H9 (cell line): ENCODE measurements at regions not wholly inside any gene's neighbourhood (a gene's known extent, or its start where the extent isn't known, plus 50 kb on each side); places are given as distances from the start of the nearest gene placed in this dataset.

Source experiments
- DNase-seq: peaks from one replicate; pipeline ENCODE4 v3.0.0-alpha.2; 2017
- H2AFZ ChIP-seq: one replicate; pipeline ENCODE4 v1.6.1; 2013; ENCODE audit warnings: mild to moderate bottlenecking, low read length, control low read depth, moderate library complexity
- H2AK5ac ChIP-seq: 2 replicates; pipeline ENCODE4 v1.6.1; 2013; ENCODE audit warnings: low read length, control low read depth, mixed read lengths; ENCODE audit not compliant: insufficient read length
- H2BK120ac ChIP-seq: one replicate; pipeline ENCODE4 v1.6.1; 2013; ENCODE audit warnings: low read depth, mild to moderate bottlenecking, low read length, control low read depth, inconsistent platforms; ENCODE audit not compliant: poor library complexity, severe bottlenecking
- H2BK12ac ChIP-seq: 2 replicates; pipeline ENCODE4 v1.6.1; 2013; ENCODE audit warnings: low read length, control low read depth, mixed read lengths, low read depth; ENCODE audit not compliant: insufficient read length
- H2BK15ac ChIP-seq: 2 replicates; pipeline ENCODE4 v1.6.1; 2013; ENCODE audit warnings: low read depth, low read length, control low read depth
- H2BK20ac ChIP-seq: one replicate; pipeline ENCODE4 v1.6.1; 2013; ENCODE audit warnings: low read depth, mild to moderate bottlenecking, low read length, control low read depth, inconsistent platforms; ENCODE audit not compliant: poor library complexity, severe bottlenecking
- H2BK5ac ChIP-seq: 2 replicates; pipeline ENCODE4 v1.6.1; 2013; ENCODE audit warnings: low read length, control low read depth, mixed read lengths; ENCODE audit not compliant: insufficient read length
- H3K14ac ChIP-seq: 2 replicates; pipeline ENCODE4 v1.6.1; 2013; ENCODE audit warnings: low read length, control low read depth; ENCODE audit not compliant: insufficient read depth
- H3K18ac ChIP-seq: 2 replicates; pipeline ENCODE4 v1.6.1; 2013; ENCODE audit warnings: low read depth, mild to moderate bottlenecking, mixed read lengths, low read length, control low read depth; ENCODE audit not compliant: insufficient read length
- H3K23ac ChIP-seq: 2 replicates; pipeline ENCODE4 v1.6.1; 2013; ENCODE audit warnings: low read length, control low read depth, mixed read lengths, low read depth; ENCODE audit not compliant: insufficient read length
- H3K23me2 ChIP-seq: 2 replicates; pipeline ENCODE4 v1.6.1; 2013; ENCODE audit warnings: low read depth, mild to moderate bottlenecking, mixed read lengths, low read length, control low read depth; ENCODE audit not compliant: insufficient read length, poor library complexity, severe bottlenecking
- H3K27ac ChIP-seq: 2 replicates; pipeline ENCODE4 v1.5.1; 2013; ENCODE audit warnings: low read length, control low read depth, mixed read lengths, low read depth; ENCODE audit not compliant: insufficient read length
- H3K27me3 ChIP-seq: 2 replicates; pipeline ENCODE4 v1.6.1; 2013; ENCODE audit warnings: low read length, control low read depth, inconsistent platforms; ENCODE audit not compliant: insufficient read depth
- H3K4ac ChIP-seq: 2 replicates; pipeline ENCODE4 v1.6.1; 2013; ENCODE audit warnings: low read depth, mild to moderate bottlenecking, control low read depth, inconsistent platforms, low read length, moderate library complexity
- H3K4me1 ChIP-seq: 2 replicates; pipeline ENCODE4 v1.6.1; 2013; ENCODE audit warnings: low read length, control low read depth, inconsistent platforms; ENCODE audit not compliant: insufficient read depth
- H3K4me2 ChIP-seq: 2 replicates; pipeline ENCODE4 v1.6.1; 2013; ENCODE audit warnings: low read length, control low read depth, mixed read lengths; ENCODE audit not compliant: insufficient read length, insufficient read depth
- H3K56ac ChIP-seq: 2 replicates; pipeline ENCODE4 v1.6.1; 2013; ENCODE audit warnings: low read depth, mild to moderate bottlenecking, mixed read lengths, low read length, control low read depth; ENCODE audit not compliant: insufficient read length
- H3K79me1 ChIP-seq: 2 replicates; pipeline ENCODE4 v1.6.1; 2013; ENCODE audit warnings: low read depth, mild to moderate bottlenecking, moderate library complexity, low read length, control low read depth, inconsistent platforms; ENCODE audit not compliant: insufficient read depth, poor library complexity, severe bottlenecking
- H3K79me2 ChIP-seq: 2 replicates; pipeline ENCODE4 v1.6.1; 2013; ENCODE audit warnings: low read length, control low read depth, inconsistent platforms; ENCODE audit not compliant: insufficient read depth
- H3K9ac ChIP-seq: 2 replicates; pipeline ENCODE4 v1.6.1; 2013; ENCODE audit warnings: low read length, control low read depth, mixed read lengths; ENCODE audit not compliant: insufficient read length; ENCODE audit errors: extremely low read depth
- H3K9me3 ChIP-seq: one replicate; pipeline ENCODE4 v1.6.1; 2013; ENCODE audit warnings: low read depth, low read length, inconsistent platforms; ENCODE audit not compliant: control insufficient read depth
- H3T11ph ChIP-seq: one replicate; pipeline ENCODE4 v1.6.1; 2013; ENCODE audit warnings: mild to moderate bottlenecking, low read length, control low read depth, inconsistent platforms
- H4K20me1 ChIP-seq: one replicate; pipeline ENCODE4 v1.6.1; 2013; ENCODE audit not compliant: control insufficient read depth, insufficient read length, insufficient read depth
- H4K5ac ChIP-seq: 2 replicates; pipeline ENCODE4 v1.6.1; 2013; ENCODE audit warnings: low read depth, mild to moderate bottlenecking, mixed read lengths, low read length, control low read depth; ENCODE audit not compliant: insufficient read length
- H4K8ac ChIP-seq: replicated peaks from 2 replicates; pipeline ENCODE4 v1.6.1; 2013; ENCODE audit warnings: low read length, control low read depth, mixed read lengths, low read depth; ENCODE audit not compliant: insufficient read length
- H4K91ac ChIP-seq: 2 replicates; pipeline ENCODE4 v1.6.1; 2013; ENCODE audit warnings: low read depth, mild to moderate bottlenecking, moderate library complexity, mixed read lengths, low read length, control low read depth; ENCODE audit not compliant: insufficient read length
- H3K27ac Mint-ChIP-seq, 3 experiments: 2 replicates in 2 of 3; 3 replicates in 1 of 3; pipeline ENCODE4 v1.8.0; 2020 to 2021; ENCODE audit warnings: mixed read lengths in 3 of 3, mild to moderate bottlenecking in 1 of 3, moderate library complexity in 1 of 3
- H3K27me3 Mint-ChIP-seq: 2 replicates; pipeline ENCODE4 v1.8.0; 2021; ENCODE audit warnings: low read depth, mild to moderate bottlenecking, moderate library complexity, mixed read lengths
- H3K36me3 Mint-ChIP-seq, 3 experiments: 2 replicates in 2 of 3; 3 replicates in 1 of 3; pipeline ENCODE4 v1.8.0; 2020 to 2021; ENCODE audit warnings: low read depth in 3 of 3, mixed read lengths in 3 of 3; ENCODE audit not compliant: insufficient read depth in 1 of 3
- H3K4me1 Mint-ChIP-seq, 2 experiments: 2 replicates each; pipeline ENCODE4 v1.8.0; 2020; ENCODE audit warnings: mixed read lengths in 2 of 2
- H3K4me3 Mint-ChIP-seq, 2 experiments: 2 replicates in 1 of 2; 3 replicates in 1 of 2; pipeline ENCODE4 v1.8.0; 2020 to 2021; ENCODE audit warnings: mild to moderate bottlenecking in 2 of 2, mixed read lengths in 2 of 2, moderate library complexity in 1 of 2
- H3K9me3 Mint-ChIP-seq, 2 experiments: 2 replicates in 1 of 2; 3 replicates in 1 of 2; pipeline ENCODE4 v1.8.0; 2020; ENCODE audit warnings: mild to moderate bottlenecking in 2 of 2, mixed read lengths in 2 of 2, moderate library complexity in 1 of 2
- WGBS: extraction: QIAGEN DNeasy Blood & Tissue Kit; methylation state at CpG from one replicate; pipeline ENCODE4 v1.1.7; 2013; ENCODE audit warnings: missing lambda C conversion rate, low lambda C conversion rate, mixed read lengths; ENCODE audit not compliant: insufficient read length; ENCODE audit errors: extremely low coverage; 5-methylcytosine and 5-hydroxymethylcytosine counted together
- TF ChIP-seq, protein P1 (sequence below): fragments of 200-600 bp; sonication (generic); conservative IDR thresholded peaks from 3 replicates; pipeline ENCODE4 v1.8.0; 2021; ENCODE audit warnings: antibody characterized with exemption, mild to moderate bottlenecking

DNA sequence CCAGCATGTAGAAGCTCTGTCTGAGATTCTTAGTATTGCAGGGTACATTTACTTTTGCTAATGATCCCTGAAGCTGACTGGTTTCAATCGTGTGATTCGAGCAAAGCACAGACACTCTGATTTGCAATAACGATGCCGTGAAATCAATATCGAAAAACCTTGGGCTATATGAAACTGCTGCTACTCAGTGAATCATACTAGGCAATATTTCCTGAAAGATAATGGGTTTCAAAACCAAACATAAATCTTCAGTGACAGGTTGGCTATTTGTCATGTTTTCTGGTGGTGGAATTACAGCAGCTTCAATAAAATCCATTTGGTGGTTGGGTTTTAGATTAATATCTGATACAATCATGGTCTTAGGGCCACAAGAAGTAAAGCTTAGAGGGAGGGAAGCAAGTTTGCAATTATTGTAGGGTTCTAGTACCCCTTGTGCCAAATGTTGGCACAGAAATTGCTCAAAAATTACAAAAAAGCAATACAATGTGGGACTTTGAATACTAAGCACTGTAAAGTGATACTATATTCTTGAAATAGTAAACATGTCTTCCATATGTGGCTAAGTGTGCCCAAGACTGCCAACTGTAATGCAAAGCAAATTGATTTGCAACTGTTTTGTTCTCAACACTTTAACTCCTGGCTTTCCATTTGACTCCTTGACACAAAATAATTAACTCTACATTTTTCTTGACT is 112.4 kb upstream of the JAZF1 start:
- Histone ChIP-seq H3K79me2 (no peaks in the 10 kb centered on the region), H4K8ac (no peak overlapping the region), H3K56ac (no peak overlapping the region), H3K18ac (no peak overlapping the region), H3K4me1 (peaks cover 24% of the 10 kb centered on the region; the same call in 1 of the 2 replicates), H2BK12ac (peak overlapping the region; percentile 22), H2BK5ac (peak overlapping the region; percentile 42), H4K5ac (peak overlapping the region; percentile 23), H3K14ac (no peak overlapping the region), H3K4ac (no peak overlapping the region), H2BK15ac (no peak overlapping the region), H2AK5ac (peak overlapping the region; percentile 14), H2AFZ (no peak overlapping the region), H4K91ac (no peak overlapping the region), H2BK20ac (no peak overlapping the region), H3K9me3 (no peaks in the 10 kb centered on the region), H3K79me1 (no peaks in the 10 kb centered on the region), H4K20me1 (no peaks in the 10 kb centered on the region), H3K9ac (no peak overlapping the region), H2BK120ac (no peak overlapping the region), H3K23ac (no peak overlapping the region), H3K23me2 (no peaks in the 10 kb centered on the region), H3K4me2 (peak overlapping the region; percentile 22), H3T11ph (no peak overlapping the region), H3K27me3 (no peaks in the 10 kb centered on the region), H3K27ac (peak overlapping the region; percentile 96)
- Mint-ChIP-seq H3K4me1 (peaks cover 58 to 59% of the 10 kb centered on the region in 2 experiments), H3K9me3 (peaks cover 0 to 3% of the 10 kb centered on the region in 2 experiments; a peak in 3 of 5 replicates), H3K27ac (peak overlapping the region; percentile 39 to 97 (median 93); a peak in 6 of 7 replicates), H3K36me3 (peaks cover 0 to 4% (median 2%) of the 10 kb centered on the region in 3 experiments; a peak in 4 of 7 replicates), H3K27me3 (no peaks in the 10 kb centered on the region), H3K4me3 (peak overlapping the region in 1 of 2 experiments; percentile 18; a peak in 1 of 5 replicates)
- TF ChIP-seq, protein P1, sequence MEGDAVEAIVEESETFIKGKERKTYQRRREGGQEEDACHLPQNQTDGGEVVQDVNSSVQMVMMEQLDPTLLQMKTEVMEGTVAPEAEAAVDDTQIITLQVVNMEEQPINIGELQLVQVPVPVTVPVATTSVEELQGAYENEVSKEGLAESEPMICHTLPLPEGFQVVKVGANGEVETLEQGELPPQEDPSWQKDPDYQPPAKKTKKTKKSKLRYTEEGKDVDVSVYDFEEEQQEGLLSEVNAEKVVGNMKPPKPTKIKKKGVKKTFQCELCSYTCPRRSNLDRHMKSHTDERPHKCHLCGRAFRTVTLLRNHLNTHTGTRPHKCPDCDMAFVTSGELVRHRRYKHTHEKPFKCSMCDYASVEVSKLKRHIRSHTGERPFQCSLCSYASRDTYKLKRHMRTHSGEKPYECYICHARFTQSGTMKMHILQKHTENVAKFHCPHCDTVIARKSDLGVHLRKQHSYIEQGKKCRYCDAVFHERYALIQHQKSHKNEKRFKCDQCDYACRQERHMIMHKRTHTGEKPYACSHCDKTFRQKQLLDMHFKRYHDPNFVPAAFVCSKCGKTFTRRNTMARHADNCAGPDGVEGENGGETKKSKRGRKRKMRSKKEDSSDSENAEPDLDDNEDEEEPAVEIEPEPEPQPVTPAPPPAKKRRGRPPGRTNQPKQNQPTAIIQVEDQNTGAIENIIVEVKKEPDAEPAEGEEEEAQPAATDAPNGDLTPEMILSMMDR, result no peak
- DNase-seq, result no peak
- no CpG with 5 or more reads among the region's 5 CpGs for WGBS
